NCI-H1417 (cell line): ENCODE measurements at regions not wholly inside any gene's neighbourhood (a gene's known extent, or its start where the extent isn't known, plus 50 kb on each side); places are given as distances from the start of the nearest gene placed in this dataset.
"Not testable (repeated sequence)": the region's sequence is repeated elsewhere in the genome, so short reads cannot be mapped to it uniquely, and the experiment has no call there.

Experiments
- DNase-seq, 3 experiments: peaks; one replicate each; lab custom pipeline; 2025; lab: John Stamatoyannopoulos, UW

- DNase-seq, result no peak
Measured at GRCh38 chr9:108411632-108412031, 444.2 kb downstream of the ACTL7B start.

- no peak for DNase-seq
Measured at GRCh38 chr9:108410161-108410560, 445.6 kb downstream of the ACTL7B start.

DNA sequence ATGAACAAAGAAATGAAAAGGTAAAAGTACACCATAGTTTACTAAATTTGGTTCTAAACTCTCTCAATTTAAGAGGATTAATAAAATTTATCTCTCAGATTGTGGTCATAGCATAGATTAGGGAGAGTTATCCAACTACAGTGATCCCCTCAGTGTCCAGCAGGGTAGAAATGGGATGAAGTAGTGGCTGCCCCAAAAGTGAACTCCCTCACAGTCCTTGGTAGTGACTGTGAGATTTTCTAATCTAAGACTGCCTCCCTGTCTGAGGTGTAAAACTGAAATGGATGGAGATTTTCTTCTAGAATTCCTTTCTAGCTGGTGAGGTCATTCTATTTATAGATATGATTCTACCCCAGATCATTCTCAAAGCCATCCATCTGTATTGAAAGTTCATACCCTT, 455.5 kb downstream of the ACTL7B start:
- DNase-seq, result no peak

DNA sequence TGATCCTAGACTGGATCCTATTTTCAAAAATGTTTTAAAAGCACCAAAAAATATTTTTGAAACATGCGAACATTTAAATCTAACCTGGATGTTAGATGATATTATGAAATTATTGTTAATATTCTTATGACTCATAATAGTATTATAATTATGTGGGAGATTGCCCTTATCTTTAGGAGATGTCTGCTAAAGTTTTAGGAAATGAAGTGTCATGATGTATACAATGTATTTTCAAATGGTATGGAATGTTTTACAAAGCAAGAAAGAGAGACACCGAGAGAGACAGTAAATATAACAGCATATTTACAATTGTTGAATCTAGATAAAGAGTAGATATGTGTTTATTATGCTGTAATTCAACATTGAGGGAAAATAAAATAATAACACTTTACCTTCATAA, 455.9 kb downstream of the ACTL7B start:
- DNase-seq, result no peak

- no peak for DNase-seq
Measured at GRCh38 chr9:108397286-108397685, 458.5 kb downstream of the ACTL7B start.

DNA sequence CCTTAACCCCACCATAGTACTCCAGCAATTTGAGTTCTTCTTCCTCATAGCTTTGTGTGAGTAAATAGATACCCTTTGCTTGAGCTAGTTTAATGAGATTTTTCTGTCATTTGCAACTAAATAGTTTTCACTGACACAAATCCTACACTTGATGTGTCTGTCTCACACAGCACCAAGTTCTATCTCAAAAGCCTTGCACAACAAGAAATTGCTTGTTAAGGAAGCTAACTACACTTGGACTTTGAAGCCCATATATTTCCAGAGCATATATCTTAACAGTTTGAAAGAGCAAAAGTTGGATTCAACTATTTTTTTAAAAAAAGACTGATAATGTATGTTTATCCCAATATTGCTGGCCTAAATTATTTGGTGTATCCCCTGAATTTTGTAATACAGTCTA, 459.2 kb downstream of the ACTL7B start:
- DNase-seq, result no peak

DNA sequence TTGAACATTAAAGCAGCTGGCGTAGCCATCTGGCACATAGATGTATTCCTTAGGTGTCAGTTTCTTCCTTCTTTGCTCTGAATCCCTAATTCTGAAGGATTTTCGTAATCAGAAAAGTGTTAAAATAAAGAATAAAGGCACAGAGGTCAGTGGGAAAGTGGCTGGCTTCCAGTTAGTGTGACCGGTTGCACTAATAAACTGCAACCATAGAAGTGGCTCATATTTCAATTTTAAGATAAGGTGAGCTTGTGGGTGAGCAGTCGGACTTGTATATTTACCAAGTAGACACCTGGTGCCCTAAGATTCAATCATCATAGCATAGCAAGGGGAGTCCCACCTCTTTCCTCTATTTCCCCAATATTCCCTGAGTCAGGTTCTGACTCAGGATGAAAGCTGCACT, 459.6 kb downstream of the ACTL7B start:
- DNase-seq, result no peak

GRCh38 chr9:108395421-108395820, 460.4 kb downstream of the ACTL7B start:
- no peak for DNase-seq

- DNase-seq, result no peak
Measured at GRCh38 chr9:108394726-108395125, 461.1 kb downstream of the ACTL7B start.

DNA sequence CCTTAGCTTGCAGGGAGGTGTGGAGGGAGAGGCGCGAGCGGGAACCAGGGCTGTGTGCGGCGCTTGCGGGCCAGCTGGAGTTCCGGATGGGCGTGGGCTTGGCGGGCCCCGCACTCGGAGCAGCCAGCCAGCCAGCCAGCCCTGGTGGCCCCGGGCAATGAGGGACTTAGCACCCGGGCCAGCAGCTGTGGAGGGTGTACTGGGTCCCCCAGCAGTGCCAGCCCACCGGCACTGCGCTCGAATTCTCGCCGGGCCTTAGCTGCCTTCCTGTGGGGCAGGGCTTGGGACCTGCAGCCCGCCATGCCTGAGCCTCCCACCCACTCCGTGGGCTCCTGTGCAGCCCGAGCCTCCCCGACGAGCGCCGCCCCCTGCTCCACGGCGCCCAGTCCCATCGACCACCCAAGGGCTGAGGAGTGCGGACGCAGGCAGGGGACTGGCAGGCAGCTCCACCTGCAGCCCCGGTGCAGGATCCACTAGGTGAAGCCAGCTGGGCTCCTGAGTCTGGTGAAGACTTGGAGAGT, 462.2 kb downstream of the ACTL7B start:
- not testable (repeated sequence) for DNase-seq

GRCh38 chr9:108392877-108393276, 462.9 kb downstream of the ACTL7B start:
- DNase-seq, result no peak

DNA sequence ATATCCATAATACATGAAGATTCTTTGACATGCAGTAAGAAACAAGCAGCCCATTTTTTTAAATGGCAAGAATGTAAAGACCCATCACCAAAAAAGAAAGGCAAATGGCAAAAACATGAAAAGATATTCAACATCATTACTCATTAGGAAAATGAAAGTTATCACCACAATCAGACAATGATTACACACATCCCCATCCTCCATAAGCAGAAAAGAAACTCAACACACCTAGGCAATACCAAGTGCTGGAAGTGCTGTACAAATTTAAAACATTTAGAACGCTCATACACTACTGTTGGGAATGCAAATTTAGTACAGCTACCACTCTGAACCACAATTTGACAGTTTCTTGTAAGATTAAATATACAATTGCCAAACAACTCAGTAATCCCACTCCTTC, 466.7 kb downstream of the ACTL7B start:
- no peak for DNase-seq

DNA sequence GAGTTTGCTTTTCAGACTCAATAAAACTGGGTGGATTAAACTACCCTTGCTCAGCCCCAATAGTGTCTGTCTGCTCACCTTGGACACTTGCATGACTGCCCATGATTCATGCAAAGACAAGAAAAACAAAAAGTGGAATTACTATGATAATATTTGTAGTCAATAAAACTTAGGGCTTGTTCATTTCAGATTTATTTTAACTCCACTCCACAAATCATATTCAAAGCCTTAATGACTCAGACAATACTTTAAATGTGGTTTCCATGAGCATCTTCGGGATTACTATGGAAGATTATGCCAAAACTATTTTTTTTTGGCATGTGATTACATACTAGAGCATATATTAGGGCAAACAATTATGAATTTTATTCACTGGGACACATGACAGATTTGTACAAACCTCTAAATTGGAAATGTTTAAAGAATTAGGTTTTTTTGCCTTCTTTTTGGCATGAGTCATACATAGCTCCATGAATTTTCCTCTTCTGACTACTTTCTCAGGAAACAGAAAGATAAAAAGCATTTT, 468.9 kb downstream of the ACTL7B start:
- no peak for DNase-seq

DNA sequence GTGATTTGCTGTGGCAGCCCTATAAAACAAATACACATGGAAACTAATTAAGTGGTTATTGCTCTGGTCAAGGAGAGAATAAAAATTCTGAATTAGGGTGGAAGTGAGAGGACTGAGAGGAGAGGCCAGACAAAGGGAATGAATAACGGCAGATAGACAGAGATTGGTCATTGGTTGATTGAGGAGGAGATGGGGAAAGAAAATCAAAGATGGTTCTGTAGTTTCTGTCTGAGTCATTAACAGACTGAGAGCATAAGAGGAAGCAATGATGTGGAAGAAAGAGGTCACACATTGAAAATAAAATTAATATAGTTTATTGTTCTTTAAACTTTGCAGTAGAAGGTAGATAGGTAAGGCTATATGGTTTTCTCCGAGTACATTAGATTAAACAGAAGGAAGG, 469.8 kb downstream of the ACTL7B start:
- DNase-seq, result no peak

DNA sequence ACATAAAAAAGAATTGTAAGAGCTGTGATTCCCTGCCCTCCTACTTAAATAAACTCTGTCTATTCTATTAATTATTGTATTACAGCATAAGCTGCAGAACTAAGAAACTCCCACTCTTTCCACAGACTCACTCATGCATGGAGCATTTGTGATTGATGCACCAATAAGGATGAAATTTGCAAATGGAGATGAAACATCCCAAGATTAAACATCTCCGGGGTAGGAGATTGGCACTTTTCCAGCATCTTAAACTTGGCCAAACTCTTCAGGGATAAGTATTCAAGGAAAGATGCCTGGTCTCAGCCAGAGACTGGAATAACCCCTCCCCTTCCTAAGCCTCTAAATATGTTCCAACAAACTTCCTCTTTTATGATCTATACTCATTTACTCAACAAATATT, 472.0 kb downstream of the ACTL7B start:
- no peak for DNase-seq

- DNase-seq, result peak in 2 of 3 experiments; percentile 8 to 53
Measured at GRCh38 chr9:108382310-108382709, 473.5 kb downstream of the ACTL7B start.

DNA sequence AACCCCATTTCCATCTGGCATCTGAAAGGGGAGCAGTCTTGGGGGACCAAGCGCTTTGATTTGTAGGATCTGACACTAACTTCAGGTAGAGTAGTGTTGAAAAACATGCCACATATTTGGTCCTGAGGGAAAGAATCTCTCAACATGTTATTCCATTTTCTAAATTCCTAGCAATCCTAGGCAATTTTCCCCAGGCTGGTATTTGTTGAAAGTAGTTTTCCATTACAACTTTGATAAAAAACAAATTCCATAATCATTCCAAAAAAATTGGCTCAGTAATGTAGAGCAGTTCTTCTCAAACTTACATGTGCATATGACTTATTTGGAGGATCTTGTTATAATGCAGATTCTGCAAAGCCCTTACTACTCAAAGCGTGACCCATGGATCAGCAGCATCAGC, 477.9 kb downstream of the ACTL7B start:
- no peak for DNase-seq

DNA sequence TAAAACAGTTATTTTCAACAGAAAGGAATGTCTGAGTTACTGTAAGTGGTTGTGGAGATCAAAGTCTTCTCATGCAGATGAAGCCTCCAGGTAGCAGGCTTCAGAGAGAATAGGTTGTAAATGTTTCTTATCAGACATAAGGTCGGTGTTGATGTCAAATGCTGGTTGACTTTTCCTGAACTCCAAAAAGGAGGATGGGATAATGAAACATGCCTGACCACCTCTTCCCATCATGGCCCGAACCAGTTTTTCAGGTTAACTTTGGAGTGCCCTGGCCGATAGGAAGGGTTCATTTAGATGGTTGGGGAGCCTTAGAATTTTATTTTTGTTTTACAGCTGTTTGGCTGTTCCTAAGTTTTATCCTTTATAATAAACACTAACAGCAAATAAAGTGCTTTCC, 478.4 kb downstream of the ACTL7B start:
- DNase-seq, result no peak

DNA sequence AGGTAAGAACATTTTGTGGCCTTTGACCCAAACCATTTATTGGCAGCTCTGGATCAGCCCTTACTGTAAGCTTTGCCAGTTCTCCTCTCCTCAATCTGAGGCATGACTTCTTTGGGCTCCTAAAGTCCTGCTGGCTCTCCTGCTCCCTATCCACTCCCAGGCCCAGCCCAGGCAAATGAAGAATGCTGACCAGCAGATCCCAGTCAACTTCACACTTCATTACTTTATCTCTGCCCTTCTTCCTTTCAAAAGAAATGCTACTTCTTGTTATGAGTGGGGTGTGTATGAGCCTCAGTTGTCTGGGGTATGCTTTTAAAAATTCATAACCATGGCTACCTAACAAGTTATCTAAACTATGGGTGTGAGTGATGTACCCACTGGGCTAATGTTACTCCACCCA, 479.6 kb downstream of the ACTL7B start:
- DNase-seq, result no peak

GRCh38 chr9:108374626-108375025, 481.2 kb downstream of the ACTL7B start:
- DNase-seq, result no peak

DNA sequence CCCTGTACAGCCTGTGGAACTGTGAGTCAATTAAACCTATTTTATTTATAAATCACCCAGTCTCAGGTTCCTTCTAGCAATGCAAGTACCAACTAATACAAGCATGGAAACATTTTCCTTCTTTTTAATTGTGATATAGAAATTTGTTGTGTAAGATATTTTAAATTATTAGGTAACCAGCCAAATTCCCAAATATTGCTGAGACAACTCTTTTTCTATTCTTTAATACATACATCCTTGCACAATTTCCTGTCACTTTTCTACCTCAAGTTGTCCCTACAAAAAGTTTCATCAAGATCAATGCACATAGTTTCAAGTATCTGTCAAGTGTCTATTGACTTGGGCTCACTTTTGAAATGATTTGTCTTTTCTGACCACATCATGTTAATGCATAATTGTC, 488.6 kb downstream of the ACTL7B start:
- no peak for DNase-seq

GRCh38 chr9:108363311-108363710, 492.5 kb downstream of the ACTL7B start:
- DNase-seq, result peak in 2 of 3 experiments; percentile 62 to 87

DNA sequence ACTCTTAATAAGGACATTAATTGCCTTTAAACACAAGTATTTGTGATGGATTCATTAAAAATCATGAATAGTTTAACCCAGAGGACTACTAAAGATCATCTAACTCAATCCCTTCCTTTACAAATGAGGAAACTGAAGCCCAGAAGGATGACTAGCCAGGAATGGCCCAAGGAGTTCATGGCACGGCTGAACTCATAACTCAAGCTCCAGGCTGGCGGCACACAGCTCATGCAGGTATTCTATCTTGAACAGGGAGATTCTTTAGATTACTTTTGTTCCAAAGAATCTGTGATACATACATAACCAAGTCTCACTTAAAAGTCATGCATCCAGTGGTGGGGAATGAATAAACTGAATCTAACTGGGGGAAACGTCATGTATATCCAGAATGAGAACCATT, 495.5 kb downstream of the ACTL7B start:
- no peak for DNase-seq

GRCh38 chr9:108356806-108357205, 499.0 kb downstream of the ACTL7B start:
- DNase-seq, result no peak

GRCh38 chr9:108351571-108351970, 504.2 kb downstream of the ACTL7B start:
- no peak for DNase-seq
